ENCODE measurements at regions not wholly inside any gene's neighbourhood (a gene's known extent, or its start where the extent isn't known, plus 50 kb on each side); places are given as distances from the start of the nearest gene placed in this dataset.

- TF ChIP-seq CHD7 (IDR thresholded peaks at IDR 0.05; ENCODE audit: insufficient replicate concordance, low read length) (no peak), SIX5 (IDR thresholded peaks at IDR 0.05; ENCODE audit: low read depth, low read length) (no peak), RXRA (IDR thresholded peaks at IDR 0.05; ENCODE audit: insufficient read depth, low read depth, low read length) (no peak), SP1 (IDR thresholded peaks at IDR 0.05; ENCODE audit: low read depth, low read length) (no peak), PHF8 (conservative IDR thresholded peaks at IDR 0.05; ENCODE audit: low read depth, low read length) (no peak), TEAD4 (IDR thresholded peaks at IDR 0.05; ENCODE audit: low read depth, low read length) (no peak), ZNF274 (IDR thresholded peaks at IDR 0.05; ENCODE audit: borderline replicate concordance, extremely low read depth, low read length) (no peak), CBX8 (IDR thresholded peaks at IDR 0.05; ENCODE audit: borderline replicate concordance, low read depth, low read length) (no peak), SRF (IDR thresholded peaks at IDR 0.05; ENCODE audit: low read depth, low read length) (no peak), SAP30 (IDR thresholded peaks at IDR 0.05; ENCODE audit: insufficient read depth, insufficient replicate concordance, low read length) (no peak), EZH2 (IDR thresholded peaks at IDR 0.05; ENCODE audit: low read depth, low read length, severe bottlenecking) (no peak), EGR1 (IDR thresholded peaks at IDR 0.05; ENCODE audit: borderline replicate concordance, low read depth, low read length) (no peak), CEBPB (IDR thresholded peaks at IDR 0.05; ENCODE audit: low read depth, low read length) (no peak)
Observed at GRCh38 chr1:117712621-117713020, 106.8 kb downstream of the TENT5C start (continued).

Data from H1 (cell line).